ENCODE measurements at regions not wholly inside any gene's neighbourhood (a gene's known extent, or its start where the extent isn't known, plus 50 kb on each side); places are given as distances from the start of the nearest gene placed in this dataset.
"Not testable (repeated sequence)": the region's sequence is repeated elsewhere in the genome, so short reads cannot be mapped to it uniquely, and the experiment has no call there.

GRCh38 chr1:244304156-244304555 is 147.6 kb downstream of the ADSS2 start:
- Histone ChIP-seq H3K27me3 (no peaks in the 10 kb centered on the region), H3K36me3 (no peaks in the 10 kb centered on the region), H3K27ac (no peak overlapping the region), H3K9me3 (no peaks in the 10 kb centered on the region), H3K4me3 (no peak overlapping the region), H3K4me1 (peaks cover 5% of the 10 kb centered on the region)
- DNase-seq: no peak
- ATAC-seq: peak; percentile 16
- TF ChIP-seq CTCF (IDR thresholded peaks at IDR 0.05): no peak
- intact Hi-C loops (cut with DNase I): no loop called here

- no peak for TF ChIP-seq CTCF (IDR thresholded peaks at IDR 0.05)
- Histone ChIP-seq H3K4me3 (no peak overlapping the region), H3K36me3 (no peaks in the 10 kb centered on the region), H3K4me1 (peaks cover 5% of the 10 kb centered on the region), H3K27ac (no peak overlapping the region), H3K27me3 (no peaks in the 10 kb centered on the region), H3K9me3 (no peaks in the 10 kb centered on the region)
- intact Hi-C loops (cut with DNase I): no loop called here
- ATAC-seq (no peak), DNase-seq (no peak)
Measured at GRCh38 chr1:244304656-244305055, 147.1 kb downstream of the ADSS2 start.

- Histone ChIP-seq H3K4me3 (no peak overlapping the region), H3K4me1 (peaks cover 5% of the 10 kb centered on the region), H3K9me3 (no peaks in the 10 kb centered on the region), H3K36me3 (no peaks in the 10 kb centered on the region), H3K27me3 (no peaks in the 10 kb centered on the region), H3K27ac (no peak overlapping the region)
- ATAC-seq (no peak), DNase-seq (no peak)
- intact Hi-C loops (cut with DNase I): no loop called here
- no peak for TF ChIP-seq CTCF (IDR thresholded peaks at IDR 0.05)
Measured at GRCh38 chr1:244305776-244306341, 145.8 kb downstream of the ADSS2 start.

DNA sequence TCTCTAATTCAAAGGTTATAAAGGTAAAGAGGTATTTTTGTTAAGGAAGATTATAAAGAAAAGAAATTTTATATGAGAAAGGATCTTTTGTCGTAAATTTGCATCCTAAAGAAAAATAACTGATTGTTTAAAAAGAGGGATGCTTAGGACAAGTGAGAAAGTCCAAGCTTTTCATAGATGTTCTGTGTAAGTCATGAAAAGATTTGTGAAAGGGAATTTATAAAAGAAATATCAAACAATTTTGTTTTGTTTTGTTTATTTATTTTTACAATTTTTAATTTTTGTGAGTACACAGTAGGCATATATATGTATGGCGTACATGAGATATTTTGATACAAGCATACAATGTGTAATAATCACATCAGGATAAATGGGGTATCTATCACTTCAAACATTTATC is 145.2 kb downstream of the ADSS2 start:
- Histone ChIP-seq H3K27ac (no peak overlapping the region), H3K4me1 (peaks cover 5% of the 10 kb centered on the region), H3K4me3 (no peak overlapping the region), H3K27me3 (no peaks in the 10 kb centered on the region), H3K36me3 (no peaks in the 10 kb centered on the region), H3K9me3 (no peaks in the 10 kb centered on the region)
- DNase-seq (no peak), ATAC-seq (no peak)
- intact Hi-C loops (cut with DNase I): no loop called here
- no peak for TF ChIP-seq CTCF (IDR thresholded peaks at IDR 0.05)

DNA sequence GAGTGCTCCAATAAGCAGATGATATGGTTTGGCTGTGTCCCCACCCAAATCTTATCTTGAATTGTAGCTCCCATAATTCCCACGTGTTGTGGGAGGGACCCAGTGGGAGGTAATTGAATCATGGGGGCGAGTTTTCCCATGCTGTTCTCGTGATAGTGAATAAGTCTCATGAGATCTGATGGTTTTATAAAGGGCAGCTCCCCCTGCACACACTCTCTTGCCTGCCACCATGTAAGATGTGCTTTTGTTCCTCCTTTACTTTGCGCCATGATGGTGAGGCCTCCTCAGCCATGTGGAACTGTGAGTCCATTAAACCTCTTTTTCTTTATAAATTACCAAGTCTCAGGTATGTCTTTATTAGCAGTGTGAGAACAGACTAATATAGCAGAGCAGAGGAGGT is 142.5 kb downstream of the ADSS2 start:
- H3K27ac ChIP-seq; H3K4me1 ChIP-seq; H3K9me3 ChIP-seq; intact Hi-C loops (cut with DNase I); ATAC-seq; H3K36me3 ChIP-seq; DNase-seq; H3K4me3 ChIP-seq; H3K27me3 ChIP-seq: not testable (repeated sequence)

GRCh38 chr1:244311784-244312532 is 139.8 kb downstream of the ADSS2 start:
- intact Hi-C loops (cut with DNase I): no loop called here
- no peak for TF ChIP-seq CTCF (IDR thresholded peaks at IDR 0.05)
- no peaks in the 10 kb centered on the region for H3K9me3 ChIP-seq
- no peaks in the 10 kb centered on the region for H3K4me1 ChIP-seq
- no peak overlapping the region for H3K4me3 ChIP-seq
- H3K36me3 ChIP-seq: no peaks in the 10 kb centered on the region
- ATAC-seq (no peak), DNase-seq (no peak)
- no peak overlapping the region for H3K27ac ChIP-seq
- no peaks in the 10 kb centered on the region for H3K27me3 ChIP-seq

Data from upper lobe of right lung (tissue), 1 donor.